RWPE1 (cell line): ENCODE measurements at regions not wholly inside any gene's neighbourhood (a gene's known extent, or its start where the extent isn't known, plus 50 kb on each side); places are given as distances from the start of the nearest gene placed in this dataset.

Experiments
- CTCF ChIA-PET: fragments of 350-600 bp; sonication (Branson Sonifier 250); formaldehyde crosslinking; extraction: SDS; loops from one replicate; lab custom pipeline; 2021; lab: Yijun Ruan, JAX
- POLR2A ChIA-PET: fragments of 400-600 bp; formaldehyde crosslinking; extraction: SDS; loops from one replicate; lab custom pipeline; 2020; ENCODE audit warnings: antibody characterized with exemption; ENCODE audit not compliant: low non-redundant PET; lab: Yijun Ruan, JAX
- DNase-seq: peaks from one replicate; pipeline ENCODE4 v3.0.0; 2012; ENCODE audit warnings: low spot score
- H3K27ac ChIP-seq: fragments of 450-650 bp; 2 replicates; pipeline ENCODE4 v1.5.1; 2017
- CTCF ChIP-seq: fragments of 450-650 bp; conservative IDR thresholded peaks from 2 replicates; pipeline ENCODE4 v1.5.1; 2017; ENCODE audit warnings: low read depth, mild to moderate bottlenecking

- no peak for DNase-seq
- no peak overlapping the region for H3K27ac ChIP-seq
- TF ChIP-seq CTCF, result no peak
- ChIA-PET POLR2A (no interaction called here), CTCF (no interaction called here)
Measured at GRCh38 chr6:80714513-80714912, 608.0 kb downstream of the BCKDHB start.

- ChIA-PET CTCF (no interaction called here), POLR2A (no interaction called here)
- no peak for TF ChIP-seq CTCF
- DNase-seq, result no peak
- H3K27ac ChIP-seq, result no peak overlapping the region
Measured at GRCh38 chr6:80698459-80698858, 592.0 kb downstream of the BCKDHB start.

GRCh38 chr6:80696268-80696667, 589.8 kb downstream of the BCKDHB start:
- CTCF ChIA-PET, result interaction anchor here (0.6 kb wide), 1 partner anchor 1253 kb away, joined by 3 read pairs; no protein-coding TSS in a partner anchor
- no peak overlapping the region for H3K27ac ChIP-seq
- POLR2A ChIA-PET, result no interaction called here
- DNase-seq, result no peak
- TF ChIP-seq CTCF, result no peak

- CTCF ChIA-PET, result interaction anchor here (0.7 kb wide), 1 partner anchor 486 kb away, joined by 3 read pairs; no protein-coding TSS in a partner anchor
- no peak for DNase-seq
- H3K27ac ChIP-seq, result no peak overlapping the region
- TF ChIP-seq CTCF, result no peak
- POLR2A ChIA-PET, result no interaction called here
Measured at GRCh38 chr6:80690551-80691131, 584.2 kb downstream of the BCKDHB start.

GRCh38 chr6:80689716-80690395, 583.4 kb downstream of the BCKDHB start:
- no peak for TF ChIP-seq CTCF
- CTCF ChIA-PET, result no interaction called here
- DNase-seq, result no peak
- POLR2A ChIA-PET, result no interaction called here
- no peak overlapping the region for H3K27ac ChIP-seq

GRCh38 chr6:80679992-80680391, 573.5 kb downstream of the BCKDHB start:
- no peak for TF ChIP-seq CTCF
- CTCF ChIA-PET, result no interaction called here

More at GRCh38 chr6:80679992-80680391, 573.5 kb downstream of the BCKDHB start:
- no peak for DNase-seq
- POLR2A ChIA-PET, result no interaction called here
- H3K27ac ChIP-seq, result no peak overlapping the region
